WERI-Rb-1 (cell line): ENCODE measurements at regions not wholly inside any gene's neighbourhood (a gene's known extent, or its start where the extent isn't known, plus 50 kb on each side); places are given as distances from the start of the nearest gene placed in this dataset.

ENCODE experiments used
- DNase-seq: peaks from one replicate; pipeline ENCODE4 v3.0.0-alpha.2; 2020
- H3K27ac ChIP-seq: fragments of 250-450 bp; sonication (Bioruptor Pico); 2 replicates; pipeline ENCODE4 v1.5.1; 2020; ENCODE audit warnings: mild to moderate bottlenecking, moderate library complexity
- H3K27me3 ChIP-seq: fragments of 250-450 bp; sonication (Bioruptor Pico); 2 replicates; pipeline ENCODE4 v1.5.1; 2021; ENCODE audit warnings: mild to moderate bottlenecking, low read depth, moderate library complexity; ENCODE audit not compliant: insufficient read depth, severe bottlenecking
- H3K36me3 ChIP-seq: fragments of 250-450 bp; sonication (Bioruptor Pico); 2 replicates; pipeline ENCODE4 v1.5.1; 2020; ENCODE audit warnings: mild to moderate bottlenecking, moderate library complexity
- H3K4me3 ChIP-seq: 2 replicates; pipeline ENCODE4 v1.5.1; 2011; ENCODE audit warnings: low read depth, mild to moderate bottlenecking, control low read depth, low read length
- H3K9me3 ChIP-seq: fragments of 250-450 bp; sonication (Bioruptor Pico); 2 replicates; pipeline ENCODE4 v1.5.1; 2021; ENCODE audit warnings: mild to moderate bottlenecking, moderate library complexity; ENCODE audit not compliant: severe bottlenecking
- TF ChIP-seq, protein P1 (sequence below): IDR thresholded peaks from 2 replicates; pipeline ENCODE4 v1.5.1; 2011; ENCODE audit warnings: low read depth, mild to moderate bottlenecking, control low read depth, inconsistent platforms, low read length

GRCh38 chr18:75502286-75502685 is 74.8 kb upstream of the SMIM21 start:
- H3K27ac ChIP-seq = no peak overlapping the region
- H3K9me3 ChIP-seq = no peaks in the 10 kb centered on the region
- H3K27me3 ChIP-seq = no peaks in the 10 kb centered on the region
- H3K4me3 ChIP-seq = no peak overlapping the region
- DNase-seq = no peak
- TF ChIP-seq, protein P1, sequence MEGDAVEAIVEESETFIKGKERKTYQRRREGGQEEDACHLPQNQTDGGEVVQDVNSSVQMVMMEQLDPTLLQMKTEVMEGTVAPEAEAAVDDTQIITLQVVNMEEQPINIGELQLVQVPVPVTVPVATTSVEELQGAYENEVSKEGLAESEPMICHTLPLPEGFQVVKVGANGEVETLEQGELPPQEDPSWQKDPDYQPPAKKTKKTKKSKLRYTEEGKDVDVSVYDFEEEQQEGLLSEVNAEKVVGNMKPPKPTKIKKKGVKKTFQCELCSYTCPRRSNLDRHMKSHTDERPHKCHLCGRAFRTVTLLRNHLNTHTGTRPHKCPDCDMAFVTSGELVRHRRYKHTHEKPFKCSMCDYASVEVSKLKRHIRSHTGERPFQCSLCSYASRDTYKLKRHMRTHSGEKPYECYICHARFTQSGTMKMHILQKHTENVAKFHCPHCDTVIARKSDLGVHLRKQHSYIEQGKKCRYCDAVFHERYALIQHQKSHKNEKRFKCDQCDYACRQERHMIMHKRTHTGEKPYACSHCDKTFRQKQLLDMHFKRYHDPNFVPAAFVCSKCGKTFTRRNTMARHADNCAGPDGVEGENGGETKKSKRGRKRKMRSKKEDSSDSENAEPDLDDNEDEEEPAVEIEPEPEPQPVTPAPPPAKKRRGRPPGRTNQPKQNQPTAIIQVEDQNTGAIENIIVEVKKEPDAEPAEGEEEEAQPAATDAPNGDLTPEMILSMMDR = no peak
- H3K36me3 ChIP-seq = no peaks in the 10 kb centered on the region

- H3K9me3 ChIP-seq = no peaks in the 10 kb centered on the region
- no peaks in the 10 kb centered on the region for H3K36me3 ChIP-seq
- no peak overlapping the region for H3K4me3 ChIP-seq
- H3K27ac ChIP-seq = no peak overlapping the region
- H3K27me3 ChIP-seq = no peaks in the 10 kb centered on the region
- TF ChIP-seq, protein P1 = no peak
- DNase-seq = no peak
Measured at GRCh38 chr18:75500545-75500944, 73.0 kb upstream of the SMIM21 start.

DNA sequence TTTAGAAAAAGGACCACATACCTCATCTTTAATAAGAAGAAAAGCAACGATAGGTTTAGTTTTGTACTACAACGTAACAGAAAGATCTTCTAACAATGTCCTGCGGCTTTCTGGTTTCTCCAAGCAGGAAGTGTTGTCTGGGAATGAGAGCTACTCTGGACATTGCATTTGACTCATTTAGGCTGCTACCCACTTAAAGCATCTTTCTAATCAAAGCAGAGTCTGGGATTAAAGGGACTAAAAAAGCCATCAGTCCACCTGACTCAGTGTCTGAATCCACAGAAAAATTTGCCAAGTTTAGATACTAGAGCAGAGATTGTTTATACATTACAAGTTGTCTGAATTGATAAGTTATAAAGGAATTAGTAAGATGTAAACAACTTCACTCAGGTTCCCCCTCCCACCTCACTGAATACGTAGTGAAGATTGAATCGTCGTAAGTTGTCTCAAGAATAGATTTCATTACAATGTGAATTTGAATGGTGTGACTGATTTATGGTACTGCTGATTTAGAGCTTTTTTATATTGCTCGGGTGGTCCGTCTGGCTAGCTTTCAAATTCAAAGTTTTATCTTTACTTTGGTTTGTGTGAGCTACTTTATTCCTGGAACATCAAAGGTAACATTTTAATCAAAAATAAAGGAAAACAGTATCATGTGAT is 70.2 kb upstream of the SMIM21 start:
- no peaks in the 10 kb centered on the region for H3K27me3 ChIP-seq
- DNase-seq = no peak

GRCh38 chr18:75496151-75496550 is 68.6 kb upstream of the SMIM21 start:
- Histone ChIP-seq H3K4me3 (no peak overlapping the region), H3K27me3 (no peaks in the 10 kb centered on the region), H3K27ac (no peak overlapping the region), H3K36me3 (no peaks in the 10 kb centered on the region), H3K9me3 (no peaks in the 10 kb centered on the region)
- no peak for DNase-seq
- TF ChIP-seq, protein P1 = no peak

More for the DNA sequence above, 70.2 kb upstream of the SMIM21 start:
- H3K4me3 ChIP-seq = no peak overlapping the region
- TF ChIP-seq, protein P1 = no peak
- no peak overlapping the region for H3K27ac ChIP-seq
- no peaks in the 10 kb centered on the region for H3K36me3 ChIP-seq
- no peaks in the 10 kb centered on the region for H3K9me3 ChIP-seq

GRCh38 chr18:75492852-75493251 is 65.3 kb upstream of the SMIM21 start:
- DNase-seq = no peak
- H3K4me3 ChIP-seq = no peak overlapping the region
- TF ChIP-seq, protein P1 = no peak
- no peaks in the 10 kb centered on the region for H3K36me3 ChIP-seq
- no peak overlapping the region for H3K27ac ChIP-seq
- H3K27me3 ChIP-seq = no peaks in the 10 kb centered on the region
- H3K9me3 ChIP-seq = no peaks in the 10 kb centered on the region

DNA sequence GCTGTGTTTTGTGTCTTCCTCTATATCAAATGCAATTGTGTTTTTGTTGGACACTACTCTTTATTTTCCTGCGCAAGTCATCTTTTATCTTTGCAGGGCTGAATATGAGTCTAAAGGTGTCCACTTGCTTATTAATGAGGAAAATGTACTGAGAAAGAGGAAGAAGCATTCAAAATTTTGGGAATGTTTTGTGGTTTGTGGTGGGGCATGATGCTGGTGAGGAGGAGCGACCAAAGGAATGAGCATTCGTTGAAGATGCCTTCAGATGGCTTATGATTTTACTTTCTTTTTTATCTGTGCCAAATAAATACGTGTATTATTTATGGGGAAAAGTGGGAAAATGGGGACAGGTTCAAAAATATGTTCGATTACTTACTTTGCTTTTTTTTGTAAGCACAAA is 63.9 kb upstream of the SMIM21 start:
- no peaks in the 10 kb centered on the region for H3K36me3 ChIP-seq
- H3K27me3 ChIP-seq = no peaks in the 10 kb centered on the region
- H3K4me3 ChIP-seq = no peak overlapping the region
- no peak for DNase-seq
- no peaks in the 10 kb centered on the region for H3K9me3 ChIP-seq
- H3K27ac ChIP-seq = no peak overlapping the region
- TF ChIP-seq, protein P1 = no peak
